Activated T-cell treated with anti-CD3 and anti-CD28 coated beads, Interleukin-2, amount 50 U/mL, for 4 hours (primary cell): ENCODE measurements at regions not wholly inside any gene's neighbourhood (a gene's known extent, or its start where the extent isn't known, plus 50 kb on each side); places are given as distances from the start of the nearest gene placed in this dataset.
"Not testable (repeated sequence)": the region's sequence is repeated elsewhere in the genome, so short reads cannot be mapped to it uniquely, and the experiment has no call there.

Experiments used
- ATAC-seq, 2 donors: fragments of 200-7000 bp; cut with Tn5 transposase; one replicate each; pipeline ENCODE4 v1.10.0; 2021
- DNase-seq: peaks from one replicate; pipeline ENCODE4 v3.0.0-alpha.2; 2020
- H3K27me3 Mint-ChIP-seq: one replicate; pipeline ENCODE4 v1.8.0; 2021; ENCODE audit warnings: low read depth, mixed read lengths
- H3K36me3 Mint-ChIP-seq: one replicate; pipeline ENCODE4 v1.8.0; 2022; ENCODE audit warnings: mixed read lengths; ENCODE audit not compliant: insufficient read depth
- H3K4me1 Mint-ChIP-seq: one replicate; pipeline ENCODE4 v1.8.0; 2021; ENCODE audit warnings: low read depth, mixed read lengths
- H3K4me3 Mint-ChIP-seq: one replicate; pipeline ENCODE4 v1.8.0; 2021; ENCODE audit warnings: mild to moderate bottlenecking, moderate library complexity, mixed read lengths
- H3K9me3 Mint-ChIP-seq: one replicate; pipeline ENCODE4 v1.8.0; 2021; ENCODE audit warnings: mixed read lengths

GRCh38 chr10:125233726-125234125 is 73.4 kb upstream of the CTBP2 start:
- Mint-ChIP-seq H3K4me1 (no peaks in the 10 kb centered on the region), H3K9me3 (peaks cover 12% of the 10 kb centered on the region), H3K36me3 (no peaks in the 10 kb centered on the region), H3K4me3 (no peak overlapping the region), H3K27me3 (peaks cover 7% of the 10 kb centered on the region)
- ATAC-seq = no peak
- DNase-seq = no peak

GRCh38 chr10:125232841-125233240 is 72.5 kb upstream of the CTBP2 start:
- no peaks in the 10 kb centered on the region for H3K36me3 Mint-ChIP-seq
- no peak for DNase-seq
- H3K4me3 Mint-ChIP-seq = no peak overlapping the region
- H3K9me3 Mint-ChIP-seq = peaks cover 3% of the 10 kb centered on the region
- no peak for ATAC-seq
- H3K27me3 Mint-ChIP-seq = peaks cover 7% of the 10 kb centered on the region
- no peaks in the 10 kb centered on the region for H3K4me1 Mint-ChIP-seq

GRCh38 chr10:125231813-125232475 is 71.6 kb upstream of the CTBP2 start:
- H3K4me1 Mint-ChIP-seq = peaks cover 2% of the 10 kb centered on the region
- DNase-seq (no peak), ATAC-seq (no peak)
- no peak overlapping the region for H3K4me3 Mint-ChIP-seq
- peaks cover 7% of the 10 kb centered on the region for H3K27me3 Mint-ChIP-seq
- H3K36me3 Mint-ChIP-seq = no peaks in the 10 kb centered on the region
- peaks cover 3% of the 10 kb centered on the region for H3K9me3 Mint-ChIP-seq

- peaks cover 7% of the 10 kb centered on the region for H3K27me3 Mint-ChIP-seq
These were observed 70.9 kb upstream of the CTBP2 start for GRCh38 chr10:125231116-125231812.

GRCh38 chr10:125230251-125230650 is 69.9 kb upstream of the CTBP2 start:
- DNase-seq (no peak), ATAC-seq (no peak)
- H3K27me3 Mint-ChIP-seq = peaks cover 7% of the 10 kb centered on the region
- peaks cover 2% of the 10 kb centered on the region for H3K4me1 Mint-ChIP-seq
- H3K36me3 Mint-ChIP-seq = no peaks in the 10 kb centered on the region
- H3K9me3 Mint-ChIP-seq = peaks cover 3% of the 10 kb centered on the region
- H3K4me3 Mint-ChIP-seq = no peak overlapping the region

More at GRCh38 chr10:125231116-125231812, 70.9 kb upstream of the CTBP2 start:
- H3K4me3 Mint-ChIP-seq = no peak overlapping the region
- ATAC-seq (no peak), DNase-seq (no peak)
- peaks cover 3% of the 10 kb centered on the region for H3K9me3 Mint-ChIP-seq
- peaks cover 2% of the 10 kb centered on the region for H3K4me1 Mint-ChIP-seq
- H3K36me3 Mint-ChIP-seq = no peaks in the 10 kb centered on the region

- not testable (repeated sequence) for ATAC-seq, H3K36me3 Mint-ChIP-seq, H3K9me3 Mint-ChIP-seq, H3K4me1 Mint-ChIP-seq, DNase-seq, H3K27me3 Mint-ChIP-seq, H3K4me3 Mint-ChIP-seq
These were observed 68.0 kb upstream of the CTBP2 start for GRCh38 chr10:125228245-125228940.

GRCh38 chr10:125227546-125227945 is 67.2 kb upstream of the CTBP2 start:
- no peaks in the 10 kb centered on the region for H3K27me3 Mint-ChIP-seq
- H3K9me3 Mint-ChIP-seq = peaks cover 3% of the 10 kb centered on the region
- no peaks in the 10 kb centered on the region for H3K36me3 Mint-ChIP-seq
- no peak overlapping the region for H3K4me3 Mint-ChIP-seq
- ATAC-seq = no peak
- H3K4me1 Mint-ChIP-seq = peaks cover 2% of the 10 kb centered on the region
- DNase-seq = no peak

- H3K36me3 Mint-ChIP-seq = no peaks in the 10 kb centered on the region
- DNase-seq (no peak), ATAC-seq (no peak)
- H3K9me3 Mint-ChIP-seq = peaks cover 3% of the 10 kb centered on the region
- H3K4me1 Mint-ChIP-seq = peaks cover 2% of the 10 kb centered on the region
- H3K27me3 Mint-ChIP-seq = no peaks in the 10 kb centered on the region
- peak overlapping the region; percentile 16 for H3K4me3 Mint-ChIP-seq
These were observed 66.5 kb upstream of the CTBP2 start for GRCh38 chr10:125226823-125227222.

GRCh38 chr10:125226005-125226404 is 65.6 kb upstream of the CTBP2 start:
- no peak for DNase-seq
- ATAC-seq = no peak
- H3K36me3 Mint-ChIP-seq = no peaks in the 10 kb centered on the region
- no peak overlapping the region for H3K4me3 Mint-ChIP-seq
- peaks cover 3% of the 10 kb centered on the region for H3K9me3 Mint-ChIP-seq
- H3K27me3 Mint-ChIP-seq = peaks cover 2% of the 10 kb centered on the region
- peaks cover 2% of the 10 kb centered on the region for H3K4me1 Mint-ChIP-seq

- ATAC-seq (no peak), DNase-seq (no peak)
- Mint-ChIP-seq H3K4me3 (no peak overlapping the region), H3K9me3 (peaks cover 2% of the 10 kb centered on the region), H3K36me3 (no peaks in the 10 kb centered on the region), H3K4me1 (peaks cover 2% of the 10 kb centered on the region), H3K27me3 (peaks cover 2% of the 10 kb centered on the region)
These were observed 64.7 kb upstream of the CTBP2 start for GRCh38 chr10:125225051-125225450.

- no peak for DNase-seq
- Mint-ChIP-seq H3K36me3 (no peaks in the 10 kb centered on the region), H3K4me3 (no peak overlapping the region), H3K4me1 (peaks cover 2% of the 10 kb centered on the region), H3K27me3 (peaks cover 5% of the 10 kb centered on the region), H3K9me3 (no peaks in the 10 kb centered on the region)
- ATAC-seq = no peak
These were observed 62.3 kb upstream of the CTBP2 start for GRCh38 chr10:125222515-125223308.

GRCh38 chr10:125221716-125222115 is 61.4 kb upstream of the CTBP2 start:
- Mint-ChIP-seq H3K4me1 (no peaks in the 10 kb centered on the region), H3K36me3 (no peaks in the 10 kb centered on the region), H3K27me3 (peaks cover 5% of the 10 kb centered on the region), H3K9me3 (no peaks in the 10 kb centered on the region), H3K4me3 (no peak overlapping the region)
- DNase-seq (no peak), ATAC-seq (no peak)

- Mint-ChIP-seq H3K9me3 (no peaks in the 10 kb centered on the region), H3K4me3 (no peak overlapping the region), H3K4me1 (no peaks in the 10 kb centered on the region), H3K36me3 (no peaks in the 10 kb centered on the region), H3K27me3 (peaks cover 5% of the 10 kb centered on the region)
- ATAC-seq (no peak), DNase-seq (no peak)
These were observed 59.4 kb upstream of the CTBP2 start for GRCh38 chr10:125219776-125220175.

GRCh38 chr10:125218967-125219366 is 58.6 kb upstream of the CTBP2 start:
- H3K27me3 Mint-ChIP-seq = peaks cover 5% of the 10 kb centered on the region
- no peaks in the 10 kb centered on the region for H3K4me1 Mint-ChIP-seq
- no peak for DNase-seq

More at GRCh38 chr10:125218967-125219366, 58.6 kb upstream of the CTBP2 start:
- no peak for ATAC-seq
- Mint-ChIP-seq H3K9me3 (no peaks in the 10 kb centered on the region), H3K4me3 (no peak overlapping the region), H3K36me3 (no peaks in the 10 kb centered on the region)
